Loucy (cell line): ENCODE measurements at regions not wholly inside any gene's neighbourhood (a gene's known extent, or its start where the extent isn't known, plus 50 kb on each side); places are given as distances from the start of the nearest gene placed in this dataset.

ENCODE experiments used
- CTCF ChIP-seq: fragments of 200-600 bp; sonication (generic); conservative IDR thresholded peaks from 2 replicates; pipeline ENCODE4 v1.5.1; 2014; ENCODE audit warnings: mild to moderate bottlenecking, antibody characterized with exemption, low read length
- EZH2phosphoT487 ChIP-seq: fragments of 200-600 bp; IDR thresholded peaks from 2 replicates; pipeline ENCODE4 v1.6.1; 2018; ENCODE audit warnings: antibody characterized with exemption, mild to moderate bottlenecking, moderate library complexity, borderline replicate concordance

GRCh38 chr4:124219389-124219788, 493.1 kb downstream of the ANKRD50 start:
- TF ChIP-seq CTCF: no peak
- no peak for TF ChIP-seq EZH2phosphoT487
